ENCODE measurements at regions not wholly inside any gene's neighbourhood (a gene's known extent, or its start where the extent isn't known, plus 50 kb on each side); places are given as distances from the start of the nearest gene placed in this dataset.
"Not testable (repeated sequence)": the region's sequence is repeated elsewhere in the genome, so short reads cannot be mapped to it uniquely, and the experiment has no call there.

DNA sequence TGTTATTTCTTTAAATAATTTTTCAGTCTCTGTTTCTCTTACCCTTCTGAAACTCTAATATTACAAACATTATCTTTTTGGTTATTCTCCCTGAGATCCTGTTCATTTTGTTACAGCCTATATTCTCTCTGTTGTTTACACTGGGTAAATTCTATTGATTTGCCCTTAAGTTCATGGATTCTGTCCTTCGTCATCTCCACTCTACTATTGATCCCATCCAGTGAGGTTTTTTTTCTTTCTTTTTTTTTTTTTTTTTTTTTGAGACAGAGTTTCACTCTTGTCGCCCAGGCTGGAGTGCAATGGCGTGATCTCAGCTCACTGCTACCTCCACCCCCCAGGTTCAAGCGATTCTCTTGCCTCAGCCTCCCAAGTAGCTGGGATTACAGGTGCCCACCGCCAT, 393.9 kb downstream of the ZNF674 start:
- DNase-seq = not testable (repeated sequence)

DNA sequence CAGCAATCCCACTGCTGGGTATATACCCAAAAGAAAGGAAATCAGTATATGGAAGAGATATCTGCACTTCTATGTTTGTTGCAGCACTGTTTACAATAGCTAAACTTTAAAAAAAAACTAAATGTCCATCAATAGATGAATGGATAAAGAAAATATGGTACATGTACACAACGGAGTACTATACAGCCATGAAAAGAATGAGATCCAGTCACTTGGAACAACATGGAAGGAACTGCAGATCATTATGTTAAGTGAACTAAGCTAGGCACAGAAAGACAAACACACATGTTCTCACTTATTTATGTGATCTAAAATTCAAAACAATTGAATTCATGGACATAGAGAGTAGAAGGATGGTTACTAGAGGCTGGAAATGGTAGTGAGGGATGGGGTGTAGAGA, 400.7 kb downstream of the ZNF674 start:
- no peak for DNase-seq

DNA sequence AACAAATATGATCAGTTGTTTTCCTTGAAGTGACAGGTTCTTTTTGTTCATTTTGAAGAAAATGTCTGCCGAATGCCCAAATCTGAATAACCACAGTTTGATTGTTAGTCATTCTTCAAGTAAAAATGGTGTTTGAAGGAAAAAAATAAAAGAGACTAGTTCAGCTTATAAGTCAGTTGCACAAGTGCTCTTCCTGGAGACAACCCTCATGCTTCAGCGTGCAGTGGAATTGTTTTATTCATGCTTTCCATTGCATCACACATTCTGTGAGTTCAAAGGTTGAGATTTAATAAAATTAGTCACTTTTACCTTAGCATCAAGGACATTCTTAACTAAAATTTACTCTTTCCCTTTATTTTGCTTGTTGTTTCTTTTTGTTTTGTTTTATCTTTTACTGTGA, 404.9 kb downstream of the ZNF674 start:
- DNase-seq = no peak

DNA sequence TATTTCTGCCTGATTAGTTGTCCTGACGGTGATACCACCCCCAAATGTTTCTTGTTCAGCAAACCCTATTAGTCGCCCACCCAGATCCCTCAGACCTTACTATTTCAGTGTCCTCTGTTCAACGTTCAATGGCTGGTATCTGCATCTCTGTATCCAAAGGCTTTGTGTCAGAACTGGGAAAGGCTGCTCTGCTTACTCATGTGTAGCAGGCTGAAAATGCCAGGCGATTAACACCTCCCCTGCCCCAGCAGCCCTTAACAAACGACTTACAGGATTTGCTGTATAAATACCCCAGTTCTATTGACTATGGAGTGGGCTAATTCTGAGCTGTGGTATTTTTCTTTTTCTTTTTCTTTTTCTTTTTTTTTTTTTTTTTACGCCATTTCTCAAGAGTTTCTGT, 415.0 kb downstream of the ZNF674 start:
- no peak for DNase-seq

DNA sequence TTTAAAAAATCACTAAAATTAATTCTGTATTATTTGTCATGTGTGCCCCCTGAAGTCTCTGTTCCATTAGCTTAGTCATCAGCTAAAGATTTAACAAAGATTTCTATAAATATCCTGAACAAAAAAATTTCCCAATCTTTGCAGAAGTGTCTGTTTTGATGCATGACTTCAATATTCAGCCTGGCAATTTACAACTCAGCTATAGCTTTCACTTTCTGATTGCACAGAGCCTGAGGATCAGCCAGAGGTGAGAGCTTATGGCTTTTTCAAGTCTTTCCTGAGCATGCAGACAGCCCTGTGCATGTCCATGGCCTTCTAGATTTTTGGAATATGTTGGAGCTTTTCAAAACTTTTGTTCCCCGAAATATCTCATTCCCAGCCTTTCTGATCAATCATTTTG, 420.1 kb downstream of the ZNF674 start:
- DNase-seq = no peak

DNA sequence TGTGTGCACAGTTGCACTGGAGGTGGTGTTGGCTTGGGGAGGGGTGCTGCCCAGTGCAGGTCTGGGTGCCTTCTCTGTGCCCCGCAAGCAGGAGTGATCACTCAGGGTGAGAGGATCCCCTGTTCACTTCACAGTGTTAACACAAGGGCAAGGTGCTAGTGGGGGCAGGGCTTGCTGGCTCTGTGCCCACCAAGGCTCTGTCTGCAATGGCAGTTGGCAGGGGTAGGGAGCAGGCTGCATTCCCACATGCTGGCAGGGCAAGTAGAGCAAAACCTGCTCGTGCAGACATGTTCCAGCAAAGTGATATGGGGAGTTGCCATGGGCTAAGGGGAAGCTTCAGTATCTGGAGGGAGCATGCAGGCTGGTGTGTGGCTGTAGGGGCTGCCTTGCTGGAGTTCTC, 428.0 kb downstream of the ZNF674 start:
- DNase-seq = peak; percentile 3

DNA sequence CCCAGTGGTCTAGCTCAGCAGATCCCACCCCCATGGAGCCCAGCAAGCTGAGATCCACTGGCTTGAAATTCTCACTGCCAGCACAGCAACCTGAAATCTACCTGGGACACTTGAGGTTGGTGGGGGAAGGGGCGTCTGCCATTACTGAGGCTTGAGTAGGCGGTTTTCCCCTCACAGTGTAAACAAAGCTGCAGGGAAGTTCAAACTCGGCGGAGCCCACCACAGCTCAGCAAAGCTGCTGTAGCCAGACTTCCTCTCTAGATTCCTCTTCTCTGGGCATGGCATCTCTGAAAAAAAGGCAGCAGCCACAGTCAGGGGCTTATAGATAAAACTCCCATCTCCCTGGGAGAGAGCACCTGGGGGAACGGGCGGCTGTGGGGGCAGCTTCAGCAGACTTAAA, 457.9 kb downstream of the ZNF674 start:
- DNase-seq = not testable (repeated sequence)

DNA sequence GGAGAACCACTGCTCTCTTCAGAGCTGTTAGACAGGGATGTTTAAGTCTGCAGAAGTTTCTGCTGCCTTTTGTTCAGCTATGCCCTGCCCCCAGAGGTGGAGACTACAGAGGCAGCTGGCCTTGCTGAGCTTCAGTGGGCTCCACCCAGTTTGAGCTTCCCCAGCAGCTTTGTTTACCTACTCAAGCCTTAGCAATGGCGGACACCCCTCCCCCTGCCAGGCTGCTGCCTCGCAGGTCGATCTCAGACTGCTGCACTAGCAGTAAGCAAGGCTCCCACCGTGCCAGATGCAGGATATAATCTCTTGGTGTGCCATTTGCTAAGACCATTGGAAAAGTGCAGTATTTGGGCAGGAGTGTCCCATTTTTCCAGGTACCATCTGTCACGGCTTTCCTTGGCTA, 465.1 kb downstream of the ZNF674 start:
- DNase-seq = not testable (repeated sequence)

DNA sequence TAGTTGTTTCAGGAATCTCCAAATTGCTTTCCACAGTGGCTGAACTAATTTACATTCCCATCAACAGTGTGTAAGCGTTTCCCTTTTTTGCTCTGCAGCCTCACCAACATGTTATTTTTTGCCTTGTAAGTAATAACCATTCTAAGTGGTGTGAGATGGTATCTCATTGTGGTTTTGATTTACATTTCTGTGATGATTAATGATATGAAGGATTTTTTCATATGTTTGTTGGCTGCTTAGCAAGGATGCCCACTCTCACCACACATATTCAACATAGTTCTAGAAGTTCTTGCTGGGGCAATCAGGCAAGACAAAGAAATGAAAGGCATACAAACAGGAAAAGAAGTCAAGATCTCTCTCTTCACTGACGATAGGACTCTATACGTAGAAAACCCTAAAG, 472.4 kb downstream of the ZNF674 start:
- no peak for DNase-seq

DNA sequence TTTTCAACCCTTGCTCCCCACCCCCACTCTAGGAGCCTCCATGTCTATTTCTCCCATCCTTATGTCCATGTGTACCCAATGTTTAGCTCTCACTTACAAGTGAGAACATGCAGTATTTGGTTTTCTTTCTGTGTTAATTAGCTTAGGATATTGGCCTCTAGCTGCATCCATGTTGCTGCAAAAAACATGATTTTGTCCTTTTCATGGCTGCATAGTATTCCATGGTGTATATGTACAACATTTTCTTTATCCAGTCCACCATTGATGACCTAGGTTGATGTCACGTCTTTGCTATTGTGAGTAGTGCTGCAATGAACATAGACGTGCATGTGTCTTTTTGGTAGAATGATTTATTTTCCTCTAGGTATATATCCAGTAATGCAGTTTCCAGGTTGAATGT, 472.8 kb downstream of the ZNF674 start:
- no peak for DNase-seq

DNA sequence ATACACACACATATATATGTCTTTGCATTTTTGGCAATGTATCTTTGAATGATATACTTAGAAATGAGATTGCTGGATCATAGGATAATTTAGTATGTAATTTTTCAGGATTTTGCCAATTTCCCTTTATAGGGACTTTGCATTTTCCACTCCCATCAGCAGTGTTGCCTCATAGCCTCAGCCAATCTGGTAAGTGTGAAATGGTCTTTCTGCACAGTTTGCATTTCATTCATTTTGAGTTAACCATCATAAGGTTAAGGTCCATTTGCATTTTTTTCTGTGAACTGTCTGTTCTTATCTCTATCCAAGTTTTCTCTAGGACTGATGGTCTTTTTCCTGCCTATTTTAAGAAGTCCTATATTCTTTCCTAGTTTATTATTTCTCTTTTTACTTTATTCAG, 474.8 kb downstream of the ZNF674 start:
- DNase-seq = no peak

DNA sequence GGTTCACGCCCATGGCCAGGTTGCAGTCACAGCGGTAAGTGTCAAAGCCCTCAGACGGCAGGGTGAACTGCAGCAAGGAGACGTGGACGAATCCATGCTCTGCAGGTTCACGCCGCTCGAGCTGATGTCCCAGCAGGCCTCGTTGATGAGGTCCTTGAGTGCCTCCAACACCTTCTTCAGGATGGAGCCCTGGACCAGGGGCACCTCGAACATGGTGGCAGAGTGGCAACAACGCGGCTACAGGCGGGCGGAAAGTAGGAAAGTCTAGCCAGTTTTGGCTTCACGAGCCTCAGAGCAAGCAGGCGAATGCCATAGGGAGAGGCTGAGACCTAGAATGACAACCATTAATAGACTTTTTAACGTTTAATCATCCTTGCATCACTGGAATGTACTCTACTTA, 485.9 kb downstream of the ZNF674 start:
- DNase-seq = no peak

DNA sequence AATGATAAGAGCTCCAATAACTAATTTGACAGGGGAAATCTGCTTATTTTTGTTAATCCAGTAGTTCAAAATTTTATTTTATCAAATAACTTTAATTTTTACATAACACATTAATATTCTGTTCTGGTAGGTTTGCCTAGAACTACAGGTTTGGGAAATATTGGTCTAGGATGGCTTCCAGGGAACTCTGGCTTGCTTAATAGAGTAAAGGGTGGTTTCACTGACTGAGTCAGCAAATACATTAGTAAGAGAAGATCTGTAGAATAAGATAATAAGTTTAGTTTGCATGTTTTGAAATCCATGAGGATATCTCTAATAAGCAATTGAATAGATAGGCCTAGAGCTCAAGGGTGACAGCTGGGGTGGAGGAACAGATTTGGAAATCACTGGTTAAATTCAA, 500.7 kb downstream of the ZNF674 start:
- no peak for DNase-seq

DNA sequence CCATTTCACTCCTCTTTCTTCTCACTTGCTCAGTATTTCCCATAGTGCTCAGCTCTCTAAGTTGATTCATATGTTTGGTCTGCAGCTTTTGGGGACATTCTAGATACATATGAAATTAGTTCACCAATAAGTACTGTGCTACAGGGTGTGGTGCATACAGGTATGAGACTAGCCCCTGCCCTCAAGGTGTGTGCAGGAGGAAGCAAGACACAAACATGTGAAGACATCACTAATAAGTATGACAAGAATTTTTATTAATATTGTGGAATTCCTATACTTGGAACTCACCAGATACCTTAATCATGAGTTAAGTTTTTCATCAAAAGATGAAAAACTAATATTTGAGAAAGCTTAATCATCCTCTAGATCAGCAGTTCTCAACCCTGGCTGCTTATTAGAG, 505.2 kb downstream of the ZNF674 start:
- DNase-seq = no peak

DNA sequence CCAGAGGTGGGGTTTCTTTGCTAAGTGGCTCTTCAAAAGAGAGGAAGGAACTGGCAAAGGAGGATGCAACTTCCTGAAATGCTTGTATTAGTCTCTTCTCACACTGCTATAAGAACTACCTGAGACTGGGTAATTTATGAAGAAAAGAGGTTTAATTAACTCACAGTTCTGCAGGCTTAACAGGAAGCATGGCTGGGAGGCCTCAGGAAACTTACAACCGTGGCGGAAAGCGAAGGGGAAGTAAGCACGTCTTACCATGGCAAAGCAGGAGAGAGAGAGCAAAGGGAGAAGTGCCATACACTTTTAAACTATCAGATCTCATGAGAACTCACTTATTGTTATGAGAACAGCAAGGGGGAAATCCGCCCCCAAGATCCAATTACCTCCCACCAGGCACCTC, 505.7 kb downstream of the ZNF674 start:
- no peak for DNase-seq

DNA sequence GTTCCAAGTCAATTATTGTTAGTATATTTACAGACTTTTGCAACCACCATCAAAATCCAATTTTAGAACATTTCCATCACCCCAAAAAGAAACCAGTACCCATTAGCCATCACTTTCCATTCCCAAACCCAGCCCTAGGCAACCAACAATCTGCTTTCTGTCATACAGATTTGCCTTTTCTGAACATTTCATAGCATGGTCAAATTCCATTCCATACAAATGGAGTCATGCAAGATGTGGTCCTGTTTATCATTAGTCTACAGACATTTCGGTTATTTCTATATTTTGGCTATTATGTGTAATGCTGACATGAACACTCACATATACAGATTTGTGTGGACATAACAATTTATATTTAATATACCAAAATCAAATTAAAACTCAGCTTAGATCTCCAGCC, 508.7 kb downstream of the ZNF674 start:
- no peak for DNase-seq

DNA sequence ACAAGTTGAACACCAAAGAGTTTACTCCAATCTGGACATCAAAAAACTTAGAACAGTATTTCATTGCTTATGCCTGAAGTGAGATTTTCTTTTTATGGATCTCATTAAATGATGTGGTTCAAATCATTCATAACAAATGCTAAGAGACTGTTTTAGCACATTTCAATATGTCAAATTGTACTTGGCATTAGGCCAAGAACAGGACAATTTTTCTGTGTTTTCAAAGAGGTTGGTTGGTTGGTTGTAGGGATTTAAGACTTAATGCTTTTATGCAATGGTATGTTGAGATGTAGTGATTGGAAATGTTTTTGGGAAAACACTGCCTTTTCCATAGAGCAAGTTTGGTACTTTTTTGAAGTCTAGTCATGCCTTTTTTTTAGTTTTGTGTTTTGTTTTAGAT, 510.4 kb downstream of the ZNF674 start:
- DNase-seq = no peak

DNA sequence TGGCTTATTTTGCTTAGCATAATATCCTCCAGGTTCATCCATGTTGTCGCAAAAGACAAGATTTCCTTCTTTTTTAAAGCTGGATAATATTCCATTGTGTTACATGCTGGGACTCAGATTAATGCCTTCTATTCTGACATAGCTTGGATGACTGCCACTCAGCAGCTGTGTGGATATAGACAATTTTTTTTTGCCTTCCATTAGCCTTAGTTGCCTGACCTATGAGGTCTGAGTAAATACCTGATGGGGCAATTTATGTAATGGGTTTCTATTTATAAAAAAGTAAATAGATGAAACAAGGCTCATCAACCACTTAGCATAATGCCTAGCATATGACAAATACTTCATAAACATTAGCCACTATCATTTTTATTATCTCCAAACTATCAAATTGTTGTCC, 515.4 kb downstream of the ZNF674 start:
- peak; percentile 80 for DNase-seq

DNA sequence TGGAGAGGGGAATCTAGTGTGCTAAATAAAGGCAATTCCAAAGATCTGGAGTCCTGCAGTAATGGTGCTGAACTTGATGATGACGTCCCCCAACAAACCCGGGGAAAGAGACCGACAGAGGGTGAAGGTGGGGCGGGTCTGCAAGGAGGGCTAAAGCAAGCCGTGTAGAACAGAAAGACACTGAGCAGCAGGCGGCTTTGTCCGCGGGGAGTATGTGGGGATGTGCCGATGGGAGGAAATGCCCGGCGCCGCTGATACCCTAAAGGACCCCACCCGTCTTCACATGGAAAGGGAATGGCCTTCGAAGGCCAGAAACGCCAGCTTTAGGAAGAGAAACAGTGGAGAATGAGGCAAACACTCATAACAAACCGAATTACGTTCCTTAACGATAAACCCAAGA, 528.9 kb downstream of the ZNF674 start:
- no peak for DNase-seq

DNA sequence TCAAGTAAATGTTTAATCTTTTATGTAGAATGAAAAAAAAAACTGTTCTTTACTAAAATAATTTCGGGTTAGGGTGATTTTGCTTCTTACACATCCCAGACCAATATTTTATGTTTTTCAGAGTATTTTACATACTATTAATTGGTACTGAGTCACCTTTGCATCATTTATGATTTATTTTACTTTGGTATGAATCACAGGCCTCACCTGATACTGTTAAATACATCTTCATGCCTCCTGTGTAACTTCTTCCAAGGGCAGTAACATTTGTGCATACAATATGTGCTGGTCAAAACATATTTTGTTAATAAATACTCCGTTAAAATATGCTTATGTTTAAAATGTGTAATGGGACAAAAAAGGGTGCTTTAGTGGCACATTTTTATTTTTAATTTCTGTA, 529.6 kb downstream of the ZNF674 start:
- no peak for DNase-seq

DNA sequence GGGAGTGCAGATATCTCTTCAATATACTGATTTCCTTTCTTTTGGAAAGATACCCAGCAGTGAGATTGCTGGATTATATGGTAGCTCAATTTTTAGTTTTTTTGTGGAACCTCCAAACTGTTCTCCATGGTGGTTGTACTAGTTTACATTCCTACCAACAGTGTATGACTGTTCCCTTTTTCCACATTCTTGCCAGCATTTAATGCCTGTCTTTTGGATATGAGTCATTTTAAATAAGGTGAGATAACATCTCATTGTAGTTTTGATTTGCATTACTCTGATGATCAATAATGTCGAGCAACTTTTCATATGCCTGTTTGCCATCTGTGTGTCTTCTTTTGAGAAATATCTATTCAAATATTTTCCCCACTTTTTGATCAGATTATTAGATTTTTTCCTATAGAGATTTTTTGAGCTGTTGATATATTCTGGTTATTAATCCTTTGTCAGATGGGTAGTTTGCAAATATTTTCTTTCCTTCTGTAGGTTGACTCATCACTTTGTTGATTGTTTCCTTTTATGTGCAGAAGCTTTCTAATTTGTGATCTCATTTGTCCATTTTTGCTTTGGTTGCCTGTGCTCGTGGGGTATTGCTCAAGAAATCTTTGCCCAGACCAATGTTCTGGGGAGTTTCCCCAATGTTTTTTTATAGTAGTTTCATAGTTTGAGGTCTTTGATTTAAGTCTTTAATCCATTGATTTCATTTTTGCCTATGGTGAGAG, 552.7 kb downstream of the ZNF674 start:
- DNase-seq = no peak

DNA sequence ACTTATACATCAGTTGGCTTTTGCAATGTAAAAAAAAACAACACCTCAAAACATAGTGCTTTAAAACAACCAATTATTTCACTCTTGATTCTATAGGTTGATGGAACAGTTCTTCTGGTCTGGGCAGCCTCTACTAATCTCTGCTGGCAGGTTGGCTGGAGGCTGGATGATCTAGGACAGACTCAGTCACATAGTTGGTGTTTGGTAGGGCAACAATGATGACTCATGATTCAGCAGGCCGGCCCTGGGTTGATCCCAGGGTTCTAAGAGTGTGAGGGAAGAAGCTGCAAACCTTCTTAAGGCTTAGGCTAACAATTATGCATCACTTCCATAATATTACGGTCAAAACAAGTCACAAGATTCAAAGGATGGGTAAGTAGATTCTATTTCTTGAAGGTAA, 558.2 kb downstream of the ZNF674 start:
- no peak for DNase-seq

DNA sequence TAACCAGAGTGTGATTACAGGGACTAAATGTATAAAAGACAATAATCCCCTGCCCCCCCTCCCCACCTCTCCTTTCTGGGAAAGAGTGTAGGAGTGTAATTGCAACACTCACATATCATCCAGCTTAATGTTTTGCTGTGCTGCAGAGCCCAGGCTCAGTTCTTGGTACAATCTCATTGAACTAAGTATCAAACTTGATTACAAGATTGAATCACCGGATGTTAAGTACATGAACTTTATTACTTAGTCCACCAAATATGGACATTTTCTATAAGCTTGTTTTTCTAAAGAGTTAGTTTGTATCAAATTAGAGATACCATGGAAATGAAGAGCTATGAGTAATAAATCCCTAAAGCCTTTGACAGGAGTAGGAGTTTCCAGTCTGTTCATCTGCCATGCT, 559.1 kb downstream of the ZNF674 start:
- DNase-seq = no peak

DNA sequence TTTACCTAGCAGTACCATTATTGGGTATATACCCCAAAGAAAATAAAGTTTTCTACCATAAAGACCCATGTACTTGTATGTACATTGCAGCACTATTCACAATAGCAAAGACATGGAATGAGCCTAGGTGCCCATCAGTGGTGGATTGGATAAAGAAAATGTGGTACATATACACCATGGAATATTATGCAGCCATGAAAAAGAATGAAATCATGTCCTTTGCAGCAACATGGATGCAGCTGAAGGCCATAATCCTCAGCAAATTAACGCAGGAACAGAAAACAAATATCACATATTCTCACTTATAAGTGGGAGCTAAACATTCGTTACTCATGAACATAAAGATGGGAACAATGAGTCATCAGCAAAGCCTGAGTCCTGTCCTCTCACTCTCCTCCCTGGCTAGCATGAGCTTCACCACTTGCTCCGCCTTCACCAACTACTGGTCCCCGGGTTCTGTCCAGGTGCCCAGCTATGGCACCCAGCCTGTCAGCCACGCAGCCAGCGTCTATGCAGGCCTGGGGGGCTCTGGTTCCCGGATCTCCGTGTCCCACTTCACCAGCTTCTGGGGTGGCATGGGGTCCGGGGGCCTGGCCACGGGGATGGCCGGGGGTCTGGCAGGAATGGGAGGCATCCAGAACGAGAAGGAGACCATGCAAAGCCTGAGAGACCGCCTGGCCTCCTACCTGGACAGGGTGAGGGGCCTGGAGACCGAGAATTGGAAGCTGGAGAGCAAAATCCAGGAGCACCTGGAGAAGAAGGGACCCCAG, 562.1 kb downstream of the ZNF674 start:
- not testable (repeated sequence) for DNase-seq

DNA sequence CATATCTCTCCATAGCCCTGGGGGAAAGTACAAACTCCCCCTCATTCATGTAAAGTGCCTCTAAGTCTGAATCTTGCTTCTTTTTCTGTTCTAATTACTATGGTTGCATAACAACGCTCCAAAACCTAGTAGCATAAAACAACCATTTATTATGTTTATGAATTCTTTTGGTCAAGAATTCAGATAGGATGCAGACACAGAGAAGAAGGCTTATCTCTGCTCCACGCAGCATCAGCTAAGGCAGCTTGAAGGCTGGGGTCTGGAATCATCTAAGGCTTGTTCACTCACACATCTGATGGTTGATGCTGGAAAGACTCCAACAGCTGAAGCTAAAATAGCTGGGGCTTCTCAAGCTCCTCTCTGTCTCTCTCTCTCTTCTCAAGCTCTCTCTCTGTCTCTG, 564.5 kb downstream of the ZNF674 start:
- DNase-seq = no peak
